ENCODE measurements at regions not wholly inside any gene's neighbourhood (a gene's known extent, or its start where the extent isn't known, plus 50 kb on each side); places are given as distances from the start of the nearest gene placed in this dataset.
A peak's percentile ranks its signal among the peaks of the same experiment; 100 is the strongest.

GRCh38 chr2:129866391-129866790, 113.1 kb upstream of the RAB6C start:
- H3K27me3 Mint-ChIP-seq: peaks cover 0 to 3% (median 0%) of the 10 kb centered on the region in 5 donors
- ATAC-seq (no peak), DNase-seq (no peak)
- H3K27ac Mint-ChIP-seq: no peak overlapping the region
- H3K27ac ChIP-seq (ENCODE audit: low read depth, low read length): no peak overlapping the region
- no peaks in the 10 kb centered on the region for H3K4me1 ChIP-seq (ENCODE audit: control insufficient read depth in 2 of 2, insufficient read depth in 2 of 2, low read length in 2 of 2)
- H3K36me3 ChIP-seq (ENCODE audit: control insufficient read depth in 2 of 3, insufficient read depth in 3 of 3, low read length in 3 of 3): no peaks in the 10 kb centered on the region
- H3K9me3 Mint-ChIP-seq: no peaks in the 10 kb centered on the region
- H3K27me3 ChIP-seq (ENCODE audit: control insufficient read depth in 2 of 2, insufficient read depth in 2 of 2, low read length in 2 of 2): no peaks in the 10 kb centered on the region
- intact Hi-C loops (cut with micrococcal nuclease): no loop called here
- no peaks in the 10 kb centered on the region for H3K9me3 ChIP-seq (ENCODE audit: control insufficient read depth in 2 of 3, low read length in 3 of 3)
- no peaks in the 10 kb centered on the region for H3K4me1 Mint-ChIP-seq
- no peak overlapping the region for H3K4me3 ChIP-seq (ENCODE audit: low read length)
- H3K4me3 Mint-ChIP-seq: no peak overlapping the region
- POLR2A ChIA-PET: no interaction called here
- no peaks in the 10 kb centered on the region for H3K36me3 Mint-ChIP-seq
- CTCF ChIA-PET: no interaction called here

DNA sequence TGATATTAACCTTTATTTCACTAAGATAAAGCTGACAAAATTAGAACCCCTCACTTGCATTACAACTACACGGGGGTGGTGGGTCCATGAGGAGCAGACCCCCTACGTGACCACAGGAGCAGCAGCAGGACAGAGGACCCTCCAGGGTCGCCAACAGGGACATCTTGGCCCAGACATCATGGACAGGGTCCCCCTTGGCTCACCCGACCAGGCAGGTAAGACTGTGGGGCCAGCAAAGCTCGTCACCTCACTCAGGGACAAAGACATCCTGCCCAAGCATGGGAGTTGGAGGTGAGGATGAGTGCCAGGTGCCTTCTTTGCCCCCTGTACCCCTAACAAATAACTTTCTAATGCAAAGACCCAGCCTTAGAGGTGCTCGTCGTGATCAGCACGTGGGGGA, 111.3 kb upstream of the RAB6C start:
- ChIA-PET CTCF (no interaction called here), POLR2A (no interaction called here)
- Histone ChIP-seq H3K27me3 (ENCODE audit: control insufficient read depth in 2 of 2, insufficient read depth in 2 of 2, low read length in 2 of 2) (no peaks in the 10 kb centered on the region), H3K9me3 (ENCODE audit: control insufficient read depth in 2 of 3, low read length in 3 of 3) (no peaks in the 10 kb centered on the region), H3K27ac (ENCODE audit: low read depth, low read length) (no peak overlapping the region), H3K4me3 (ENCODE audit: low read length) (no peak overlapping the region), H3K36me3 (ENCODE audit: control insufficient read depth in 2 of 3, insufficient read depth in 3 of 3, low read length in 3 of 3) (no peaks in the 10 kb centered on the region), H3K4me1 (ENCODE audit: control insufficient read depth in 2 of 2, insufficient read depth in 2 of 2, low read length in 2 of 2) (no peaks in the 10 kb centered on the region)
- Mint-ChIP-seq H3K27me3 (no peaks in the 10 kb centered on the region), H3K27ac (no peak overlapping the region), H3K9me3 (no peaks in the 10 kb centered on the region), H3K4me3 (no peak overlapping the region), H3K36me3 (no peaks in the 10 kb centered on the region), H3K4me1 (no peaks in the 10 kb centered on the region)
- no peak for ATAC-seq
- no peak for DNase-seq
- intact Hi-C loops (cut with micrococcal nuclease): no loop called here

DNA sequence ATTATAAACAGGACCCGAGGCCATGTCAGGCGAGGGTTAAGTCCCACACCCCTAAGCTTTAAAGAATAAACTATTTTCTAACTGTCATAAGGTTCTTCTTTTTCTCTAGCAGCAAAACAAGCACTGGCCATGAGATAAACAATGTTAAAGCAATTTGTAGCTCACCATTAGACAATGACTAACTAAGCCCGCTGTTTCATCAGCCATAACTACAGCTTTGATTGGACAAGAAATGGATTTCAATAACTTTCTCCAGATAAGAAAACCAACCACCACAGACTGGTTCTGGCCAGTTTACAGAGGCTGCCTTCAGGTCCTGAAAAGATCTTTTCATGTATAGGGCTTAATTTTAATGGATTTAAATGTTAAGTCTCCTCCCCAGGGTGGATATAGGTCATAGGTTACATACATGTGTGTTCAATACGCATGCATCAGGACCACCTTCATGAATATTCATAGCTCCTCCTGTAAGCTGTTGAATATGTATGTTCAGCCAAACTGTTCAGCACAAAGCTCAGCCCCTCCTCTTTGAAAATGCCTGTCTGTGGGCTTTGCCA, 108.7 kb upstream of the RAB6C start:
- DNase-seq: no peak
- no peak for ATAC-seq
- Histone ChIP-seq H3K27ac (ENCODE audit: low read depth, low read length) (no peak overlapping the region), H3K36me3 (ENCODE audit: control insufficient read depth in 2 of 3, insufficient read depth in 3 of 3, low read length in 3 of 3) (no peaks in the 10 kb centered on the region), H3K27me3 (ENCODE audit: control insufficient read depth in 2 of 2, insufficient read depth in 2 of 2, low read length in 2 of 2) (no peaks in the 10 kb centered on the region), H3K4me3 (ENCODE audit: low read length) (no peak overlapping the region), H3K9me3 (ENCODE audit: control insufficient read depth in 2 of 3, low read length in 3 of 3) (no peaks in the 10 kb centered on the region), H3K4me1 (ENCODE audit: control insufficient read depth in 2 of 2, insufficient read depth in 2 of 2, low read length in 2 of 2) (no peaks in the 10 kb centered on the region)
- H3K4me3 Mint-ChIP-seq: no peak overlapping the region
- H3K9me3 Mint-ChIP-seq: no peaks in the 10 kb centered on the region
- intact Hi-C loops (cut with micrococcal nuclease): loop anchor here in 1 of 2 donors (10.0 kb wide), 3 partner anchors 854 to 1776 kb away; partner anchors contain the start of genes GPR148 and UGGT1
- CTCF ChIA-PET: no interaction called here
- H3K36me3 Mint-ChIP-seq: no peaks in the 10 kb centered on the region
- H3K27me3 Mint-ChIP-seq: peaks cover 0 to 2% (median 0%) of the 10 kb centered on the region in 5 donors
- H3K27ac Mint-ChIP-seq: no peak overlapping the region
- POLR2A ChIA-PET: no interaction called here
- no peaks in the 10 kb centered on the region for H3K4me1 Mint-ChIP-seq

DNA sequence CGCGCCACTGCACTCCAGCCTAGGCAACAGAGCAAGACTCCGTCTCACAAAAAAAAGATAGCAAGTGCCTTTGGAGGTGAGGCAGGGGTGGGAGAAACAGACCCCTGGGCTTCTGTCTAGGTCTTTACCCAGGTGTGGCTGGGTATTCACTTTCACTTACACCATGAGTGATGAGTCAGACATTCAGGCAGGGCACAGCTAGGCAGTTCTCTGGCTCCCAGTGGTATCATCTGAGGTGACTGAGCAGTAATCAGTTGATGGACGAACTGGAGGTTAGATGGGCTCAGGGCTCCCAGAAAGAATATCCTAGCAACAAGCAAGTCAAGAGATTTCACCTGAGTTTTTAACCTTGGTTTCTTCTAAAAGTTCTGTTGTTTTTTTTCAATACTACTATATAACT, 107.0 kb upstream of the RAB6C start:
- no peak for ATAC-seq
- Mint-ChIP-seq H3K27ac (no peak overlapping the region), H3K36me3 (no peaks in the 10 kb centered on the region), H3K4me3 (no peak overlapping the region), H3K4me1 (peaks cover 6 to 15% (median 12%) of the 10 kb centered on the region in 7 donors), H3K9me3 (peaks cover 0 to 3% (median 0%) of the 10 kb centered on the region in 11 donors), H3K27me3 (peaks cover 0 to 2% (median 0%) of the 10 kb centered on the region in 5 donors)
- CTCF ChIA-PET: interaction anchor here (0.9 kb wide), 1 partner anchor 22 kb away, joined by 3 read pairs; no protein-coding TSS in a partner anchor
- Histone ChIP-seq H3K27ac (ENCODE audit: low read depth, low read length) (no peak overlapping the region), H3K9me3 (ENCODE audit: control insufficient read depth in 2 of 3, low read length in 3 of 3) (no peaks in the 10 kb centered on the region), H3K4me3 (ENCODE audit: low read length) (no peak overlapping the region), H3K4me1 (ENCODE audit: control insufficient read depth in 2 of 2, insufficient read depth in 2 of 2, low read length in 2 of 2) (peaks cover 5 to 7% of the 10 kb centered on the region in 2 donors), H3K27me3 (ENCODE audit: control insufficient read depth in 2 of 2, insufficient read depth in 2 of 2, low read length in 2 of 2) (no peaks in the 10 kb centered on the region), H3K36me3 (ENCODE audit: control insufficient read depth in 2 of 3, insufficient read depth in 3 of 3, low read length in 3 of 3) (no peaks in the 10 kb centered on the region)
- intact Hi-C loops (cut with micrococcal nuclease): loop anchor here in 1 of 2 donors (10.0 kb wide), 3 partner anchors 852 to 1778 kb away; partner anchors contain the start of genes GPR148 and UGGT1
- POLR2A ChIA-PET: no interaction called here
- DNase-seq: no peak

GRCh38 chr2:129876541-129876940, 102.9 kb upstream of the RAB6C start:
- Histone ChIP-seq H3K9me3 (ENCODE audit: control insufficient read depth in 2 of 3, low read length in 3 of 3) (no peaks in the 10 kb centered on the region), H3K4me1 (ENCODE audit: control insufficient read depth in 2 of 2, insufficient read depth in 2 of 2, low read length in 2 of 2) (peaks cover 5 to 7% of the 10 kb centered on the region in 2 donors), H3K27me3 (ENCODE audit: control insufficient read depth in 2 of 2, insufficient read depth in 2 of 2, low read length in 2 of 2) (no peaks in the 10 kb centered on the region), H3K27ac (ENCODE audit: low read depth, low read length) (peak overlapping the region; percentile 78), H3K36me3 (ENCODE audit: control insufficient read depth in 2 of 3, insufficient read depth in 3 of 3, low read length in 3 of 3) (no peaks in the 10 kb centered on the region), H3K4me3 (ENCODE audit: low read length) (peak overlapping the region; percentile 96)
- DNase-seq (no peak), ATAC-seq (no peak)
- H3K27ac Mint-ChIP-seq: peak overlapping the region in 7 of 9 donors; percentile 77 to 97 (median 95)
- ChIA-PET CTCF (interaction anchor here (0.7 to 1.4 kb wide), 3 partner anchors 26 to 465 kb away, joined by 3 to 4 read pairs (median 3); partner anchors contain the start of gene SMPD4), POLR2A (interaction anchor here (0.7 to 1.5 kb wide), 3 partner anchors 14 to 466 kb away, joined by 3 to 7 read pairs (median 5); partner anchors contain the start of genes IMP4, MZT2B and SMPD4)
- peaks cover 6 to 18% (median 13%) of the 10 kb centered on the region in 7 donors for H3K4me1 Mint-ChIP-seq
- peaks cover 0 to 2% (median 0%) of the 10 kb centered on the region in 5 donors for H3K27me3 Mint-ChIP-seq
- H3K9me3 Mint-ChIP-seq: peaks cover 0 to 3% (median 0%) of the 10 kb centered on the region in 11 donors
- H3K36me3 Mint-ChIP-seq: no peaks in the 10 kb centered on the region
- intact Hi-C loops (cut with micrococcal nuclease): loop anchor here (2.0 to 10.0 kb wide), 5 partner anchors 466 to 1782 kb away; partner anchors contain the start of genes FAM168B (in 1 of the 2), GPR148 (in 1 of the 2), IMP4 (in 1 of the 2) and UGGT1 (in 1 of the 2)
- H3K4me3 Mint-ChIP-seq: peak overlapping the region; percentile 86 to 99 (median 96)

GRCh38 chr2:129877289-129877741, 102.2 kb upstream of the RAB6C start:
- Histone ChIP-seq H3K36me3 (ENCODE audit: control insufficient read depth in 2 of 3, insufficient read depth in 3 of 3, low read length in 3 of 3) (no peaks in the 10 kb centered on the region), H3K4me3 (ENCODE audit: low read length) (peak overlapping the region; percentile 96), H3K27me3 (ENCODE audit: control insufficient read depth in 2 of 2, insufficient read depth in 2 of 2, low read length in 2 of 2) (no peaks in the 10 kb centered on the region), H3K27ac (ENCODE audit: low read depth, low read length) (peak overlapping the region; percentile 78), H3K4me1 (ENCODE audit: control insufficient read depth in 2 of 2, insufficient read depth in 2 of 2, low read length in 2 of 2) (peaks cover 5 to 7% of the 10 kb centered on the region in 2 donors), H3K9me3 (ENCODE audit: control insufficient read depth in 2 of 3, low read length in 3 of 3) (no peaks in the 10 kb centered on the region)
- peak overlapping the region; percentile 77 to 97 (median 92) for H3K27ac Mint-ChIP-seq
- CTCF ChIA-PET: interaction anchor here (0.7 kb wide), 1 partner anchor 304 kb away, joined by 3 read pairs; the partner anchor contains the start of gene SMPD4
- H3K27me3 Mint-ChIP-seq: peaks cover 0 to 2% (median 0%) of the 10 kb centered on the region in 5 donors
- intact Hi-C loops (cut with micrococcal nuclease): loop anchor here (1.0 to 10.0 kb wide), 9 partner anchors 28 to 1783 kb away; partner anchors contain the start of genes IMP4 (in 2 of the 2), FAM168B (in 1 of the 2), GPR148 (in 1 of the 2) and SMPD4 (in 1 of the 2)
- H3K4me1 Mint-ChIP-seq: peaks cover 6 to 18% (median 13%) of the 10 kb centered on the region in 7 donors
- POLR2A ChIA-PET: interaction anchor here (1.0 to 1.5 kb wide), 2 partner anchors 304 to 465 kb away, joined by 5 to 7 read pairs; partner anchors contain the start of genes IMP4, MZT2B and SMPD4
- DNase-seq (peak; percentile 61 to 82 (median 78)), ATAC-seq (peak; percentile 95)
- H3K4me3 Mint-ChIP-seq: peak overlapping the region; percentile 86 to 99 (median 96)
- H3K36me3 Mint-ChIP-seq: no peaks in the 10 kb centered on the region
- peaks cover 0 to 3% (median 0%) of the 10 kb centered on the region in 11 donors for H3K9me3 Mint-ChIP-seq

All from naive thymus-derived CD4-positive, alpha-beta T cell (primary cell).